Lung (tissue), 11 donors: ENCODE measurements at regions not wholly inside any gene's neighbourhood (a gene's known extent, or its start where the extent isn't known, plus 50 kb on each side); places are given as distances from the start of the nearest gene placed in this dataset.

Experiments
- ATAC-seq: fragments of 200-7000 bp; cut with Tn5 transposase; one replicate; pipeline ENCODE4 v1.9.1; 2020; ENCODE audit warnings: moderate number of reproducible peaks; ENCODE audit not compliant: insufficient read depth, low FRiP score
- DNase-seq, 3 donors: peaks; one replicate each; pipeline ENCODE4 v3.0.0-alpha.2; 2013 to 2017
- H3K27ac ChIP-seq, 2 donors: one replicate each; pipeline ENCODE4 v1.5.1; 2013; ENCODE audit warnings: mild to moderate bottlenecking in 2 of 2, moderate library complexity in 2 of 2, control low read depth in 1 of 2, inconsistent platforms in 1 of 2, low read depth in 1 of 2, low read length in 1 of 2
- H3K27me3 ChIP-seq, 3 donors: one replicate each; pipeline ENCODE4 v1.5.1; 2013; ENCODE audit warnings: low read length in 2 of 3; ENCODE audit not compliant: control insufficient read depth in 3 of 3, insufficient read depth in 3 of 3
- H3K36me3 ChIP-seq, 4 donors: one replicate each; pipeline ENCODE4 v1.5.1; 2013; ENCODE audit warnings: low read length in 4 of 4, mild to moderate bottlenecking in 1 of 4, moderate library complexity in 1 of 4; ENCODE audit not compliant: control insufficient read depth in 4 of 4, insufficient read depth in 4 of 4
- H3K4me1 ChIP-seq, 5 donors: one replicate each; pipeline ENCODE4 v1.5.1; 2013; ENCODE audit warnings: low read length in 5 of 5, mild to moderate bottlenecking in 2 of 5, moderate library complexity in 1 of 5; ENCODE audit not compliant: control insufficient read depth in 5 of 5, insufficient read depth in 5 of 5
- H3K4me3 ChIP-seq: one replicate; pipeline ENCODE4 v1.5.1; 2013; ENCODE audit warnings: mild to moderate bottlenecking, control low read depth, moderate library complexity
- H3K9ac ChIP-seq, 2 donors: one replicate each; pipeline ENCODE4 v1.5.1; 2013; ENCODE audit warnings: low read length in 2 of 2, control low read depth in 1 of 2; ENCODE audit not compliant: insufficient read depth in 1 of 2
- H3K9me3 ChIP-seq, 4 donors: one replicate each; pipeline ENCODE4 v1.5.1; 2013; ENCODE audit warnings: low read length in 3 of 4, mild to moderate bottlenecking in 1 of 4, moderate library complexity in 1 of 4; ENCODE audit not compliant: control insufficient read depth in 4 of 4, insufficient read depth in 3 of 4
- CTCF ChIP-seq: IDR thresholded peaks from 2 replicates; pipeline ENCODE4 v1.5.1; 2012; ENCODE audit warnings: mild to moderate bottlenecking; ENCODE audit errors: control extremely low read depth, extremely low read depth
- WGBS, 2 donors: extraction: QIAGEN DNeasy Blood & Tissue Kit; methylation state at CpG; one replicate each; pipeline ENCODE4 v1.1.7; 2013; 5-methylcytosine and 5-hydroxymethylcytosine counted together
- donor health status: control.
- donor health status: control.
- donor health status: Bipolar disorder and iron deficiency.
- donor health status: healthy.
- donor health status: DM: yes; HTN: yes; CAD: no.

DNA sequence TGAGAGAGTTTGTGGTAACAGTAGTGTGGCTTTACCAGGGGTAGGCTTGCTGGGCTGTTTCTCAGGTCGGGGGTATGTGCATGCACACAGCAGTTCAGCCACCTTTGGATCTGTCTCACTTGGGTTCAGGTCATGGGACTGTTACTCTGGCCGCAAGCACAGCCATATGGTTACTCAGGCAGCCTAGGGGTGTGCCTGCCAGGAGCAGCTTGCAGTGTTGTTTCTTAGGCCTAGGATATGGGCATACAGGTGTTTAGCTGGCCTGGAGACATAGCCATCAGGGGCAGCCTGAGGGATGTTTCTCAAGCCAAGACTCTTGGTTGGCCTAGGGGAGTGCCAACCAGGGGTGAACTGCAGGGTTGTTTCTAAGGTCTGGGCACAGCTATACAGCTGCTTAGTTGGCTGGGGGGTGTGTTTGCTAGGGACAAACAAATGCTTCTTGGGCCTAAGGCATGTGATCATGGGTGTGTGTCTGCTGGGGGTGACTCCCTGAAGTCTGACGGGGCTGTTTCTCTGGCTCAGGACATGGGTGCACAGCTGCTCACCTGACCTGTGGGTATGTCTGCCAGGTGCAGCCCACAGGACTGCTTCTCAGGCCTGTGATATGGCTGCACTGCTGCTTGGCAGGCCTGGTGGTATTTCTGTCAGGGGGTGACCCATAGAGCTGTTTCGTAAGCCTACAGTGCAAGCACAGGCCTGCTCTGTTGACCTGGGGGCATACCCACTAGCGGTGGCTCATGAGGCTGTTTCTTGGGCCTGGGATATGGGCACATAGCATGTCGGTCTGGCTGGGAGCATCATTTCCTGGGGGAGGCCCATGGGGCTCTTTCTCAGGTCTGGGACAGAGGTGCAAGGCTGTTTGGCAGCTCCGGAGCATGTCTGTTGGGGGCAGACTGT lies 168.0 kb upstream of the THRB start:
- ATAC-seq (peak; percentile 34), DNase-seq (no peak)

DNA sequence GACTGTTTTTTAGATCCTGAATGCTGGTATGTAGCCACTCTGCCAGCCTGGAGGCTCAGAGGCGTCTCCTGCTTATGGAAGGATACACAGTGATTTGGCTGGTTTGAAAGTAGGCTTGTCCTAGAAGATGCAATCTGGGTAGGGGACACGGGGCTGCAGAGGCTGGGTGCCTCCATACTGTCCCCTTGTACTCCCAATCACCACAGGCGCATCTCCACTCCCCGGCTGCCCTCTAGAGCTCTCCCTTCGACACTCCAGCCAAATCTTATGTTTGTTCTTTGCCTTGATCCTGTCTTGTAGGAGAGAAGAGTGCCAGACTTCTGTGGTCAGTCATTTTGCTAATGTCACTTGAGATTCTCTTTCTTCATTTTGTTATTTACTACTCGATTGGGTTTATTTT lies 168.8 kb upstream of the THRB start:
- H3K4me3 ChIP-seq: no peak overlapping the region
- H3K36me3 ChIP-seq: no peaks in the 10 kb centered on the region
- no peaks in the 10 kb centered on the region for H3K4me1 ChIP-seq
- no peaks in the 10 kb centered on the region for H3K9me3 ChIP-seq
- H3K9ac ChIP-seq: no peak overlapping the region
- no peaks in the 10 kb centered on the region for H3K27me3 ChIP-seq
- no peak for DNase-seq
- WGBS, 2 donors: 90 to 91% methylated on average over 6 of the region's 6 CpGs
- no peak for TF ChIP-seq CTCF
- peak; percentile 17 for ATAC-seq
- no peak overlapping the region for H3K27ac ChIP-seq

More for the DNA sequence above, 168.0 kb upstream of the THRB start:
- H3K36me3 ChIP-seq: no peaks in the 10 kb centered on the region
- WGBS, 2 donors: 92 to 95% methylated on average over 7 of the region's 7 CpGs
- no peaks in the 10 kb centered on the region for H3K27me3 ChIP-seq
- H3K9ac ChIP-seq: no peak overlapping the region
- H3K9me3 ChIP-seq: no peaks in the 10 kb centered on the region
- no peak overlapping the region for H3K27ac ChIP-seq
- TF ChIP-seq CTCF: no peak
- no peak overlapping the region for H3K4me3 ChIP-seq
- no peaks in the 10 kb centered on the region for H3K4me1 ChIP-seq

GRCh38 chr3:24668039-24668438 lies 173.4 kb upstream of the THRB start:
- Histone ChIP-seq H3K9ac (no peak overlapping the region), H3K4me3 (no peak overlapping the region), H3K27me3 (no peaks in the 10 kb centered on the region), H3K4me1 (no peaks in the 10 kb centered on the region), H3K9me3 (no peaks in the 10 kb centered on the region), H3K27ac (no peak overlapping the region), H3K36me3 (no peaks in the 10 kb centered on the region)
- no peak for ATAC-seq
- no peak for DNase-seq
- TF ChIP-seq CTCF: no peak
- WGBS, 2 donors: 92% methylated on average over 3 of the region's 3 CpGs
